ENCODE measurements at regions not wholly inside any gene's neighbourhood (a gene's known extent, or its start where the extent isn't known, plus 50 kb on each side); places are given as distances from the start of the nearest gene placed in this dataset.

- H3K27me3 Mint-ChIP-seq, result peaks cover 8% of the 10 kb centered on the region
- H3K9me3 Mint-ChIP-seq, result no peaks in the 10 kb centered on the region
- H3K36me3 Mint-ChIP-seq (ENCODE audit: low read depth), result no peaks in the 10 kb centered on the region
- H3K27ac Mint-ChIP-seq, result no peak overlapping the region
- H3K4me3 Mint-ChIP-seq, result no peak overlapping the region
- H3K4me1 Mint-ChIP-seq (ENCODE audit: low read depth), result no peaks in the 10 kb centered on the region
These were observed 64.6 kb upstream of the MGMT start for GRCh38 chr10:129402459-129402858.

DNA sequence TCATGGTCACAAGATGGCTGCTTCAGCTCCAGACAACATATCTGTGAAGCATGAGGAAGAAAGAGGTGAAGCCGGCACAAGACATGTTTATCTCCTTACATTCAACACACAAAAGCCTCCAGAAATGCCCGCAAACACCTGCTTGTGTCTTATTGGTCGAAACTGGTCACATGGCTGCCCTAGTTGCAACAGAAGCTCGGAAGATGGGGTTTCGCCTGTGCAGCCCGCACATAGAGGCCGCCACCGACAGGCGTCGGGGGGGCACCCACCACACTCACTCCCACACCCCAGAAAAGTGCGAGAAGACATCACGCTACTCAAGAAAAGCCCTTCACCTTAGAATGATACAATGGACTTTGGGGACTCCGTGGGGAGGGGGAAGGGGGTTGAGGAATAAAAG lies 63.0 kb upstream of the MGMT start:
- Mint-ChIP-seq H3K36me3 (ENCODE audit: low read depth) (no peaks in the 10 kb centered on the region), H3K4me1 (ENCODE audit: low read depth) (no peaks in the 10 kb centered on the region), H3K9me3 (no peaks in the 10 kb centered on the region), H3K4me3 (no peak overlapping the region), H3K27ac (no peak overlapping the region), H3K27me3 (peaks cover 8% of the 10 kb centered on the region)

DNA sequence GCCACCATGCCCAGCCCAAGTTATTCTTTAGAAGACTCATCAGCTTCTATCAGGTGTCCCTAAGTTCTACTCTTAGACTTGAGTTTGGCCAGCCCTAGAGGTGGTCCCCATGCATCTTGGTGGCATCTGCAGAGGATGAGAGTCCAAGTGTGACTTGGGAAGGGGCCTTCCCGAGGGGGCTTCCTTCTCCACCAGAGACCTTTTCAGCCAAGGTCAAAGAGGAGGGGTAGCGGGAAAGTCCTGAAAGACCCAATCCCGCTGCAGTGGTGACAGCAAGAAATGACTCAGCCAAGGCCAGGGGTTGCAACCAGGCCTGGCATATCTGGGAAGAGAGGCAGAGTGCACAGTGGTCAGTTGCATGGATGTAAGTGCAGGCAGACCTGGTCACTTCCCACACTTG lies 61.7 kb upstream of the MGMT start:
- H3K36me3 Mint-ChIP-seq (ENCODE audit: low read depth), result no peaks in the 10 kb centered on the region

GRCh38 chr10:129410688-129411392 lies 56.2 kb upstream of the MGMT start:
- peaks cover 3% of the 10 kb centered on the region for H3K27me3 Mint-ChIP-seq
- no peaks in the 10 kb centered on the region for H3K4me1 Mint-ChIP-seq (ENCODE audit: low read depth)
- no peak overlapping the region for H3K4me3 Mint-ChIP-seq
- H3K9me3 Mint-ChIP-seq, result no peaks in the 10 kb centered on the region
- H3K27ac Mint-ChIP-seq, result no peak overlapping the region
- H3K36me3 Mint-ChIP-seq (ENCODE audit: low read depth), result no peaks in the 10 kb centered on the region

More for the DNA sequence above, 61.7 kb upstream of the MGMT start:
- Mint-ChIP-seq H3K4me3 (no peak overlapping the region), H3K27ac (no peak overlapping the region), H3K9me3 (no peaks in the 10 kb centered on the region), H3K27me3 (peaks cover 8% of the 10 kb centered on the region), H3K4me1 (ENCODE audit: low read depth) (no peaks in the 10 kb centered on the region)

DNA sequence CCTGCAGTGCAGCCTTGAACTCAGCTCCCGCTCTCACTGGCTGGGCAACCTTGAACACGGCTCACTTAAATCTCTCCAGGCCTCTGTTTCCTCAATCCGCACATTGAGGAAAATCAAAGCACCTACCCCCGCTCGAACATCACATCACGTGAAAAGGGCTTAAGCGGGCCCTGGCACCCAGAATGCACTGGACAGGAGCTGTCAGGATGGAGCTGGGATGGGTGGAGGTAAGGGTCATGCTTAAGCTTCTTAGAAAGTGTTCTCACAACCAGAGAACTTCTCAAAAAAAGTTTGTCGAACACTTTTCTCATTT lies 55.7 kb upstream of the MGMT start:
- H3K36me3 Mint-ChIP-seq (ENCODE audit: low read depth), result no peaks in the 10 kb centered on the region
- no peak overlapping the region for H3K27ac Mint-ChIP-seq
- no peak overlapping the region for H3K4me3 Mint-ChIP-seq
- H3K9me3 Mint-ChIP-seq, result no peaks in the 10 kb centered on the region
- no peaks in the 10 kb centered on the region for H3K4me1 Mint-ChIP-seq (ENCODE audit: low read depth)
- H3K27me3 Mint-ChIP-seq, result no peaks in the 10 kb centered on the region

DNA sequence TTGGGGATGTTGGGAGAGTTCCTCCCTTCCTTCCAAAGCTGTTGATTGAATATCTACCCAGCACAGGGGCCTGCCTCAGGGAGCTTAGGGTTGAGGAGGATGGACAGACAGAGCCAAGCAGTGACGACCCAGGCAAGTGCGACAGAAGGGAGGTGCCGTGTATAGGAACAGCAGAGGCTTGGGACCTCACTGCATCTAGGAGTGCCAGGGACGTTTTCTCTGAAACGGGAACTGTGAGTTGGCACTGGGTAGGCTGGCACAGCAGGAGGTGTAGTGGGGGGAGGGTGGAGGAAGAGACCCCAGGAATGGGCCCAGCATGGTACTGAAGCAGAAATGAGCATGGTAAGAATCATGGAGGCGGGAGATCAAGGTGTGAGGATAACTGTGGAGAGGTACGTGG lies 55.3 kb upstream of the MGMT start:
- Mint-ChIP-seq H3K4me3 (no peak overlapping the region), H3K9me3 (no peaks in the 10 kb centered on the region), H3K4me1 (ENCODE audit: low read depth) (no peaks in the 10 kb centered on the region), H3K27ac (no peak overlapping the region), H3K36me3 (ENCODE audit: low read depth) (no peaks in the 10 kb centered on the region), H3K27me3 (no peaks in the 10 kb centered on the region)

DNA sequence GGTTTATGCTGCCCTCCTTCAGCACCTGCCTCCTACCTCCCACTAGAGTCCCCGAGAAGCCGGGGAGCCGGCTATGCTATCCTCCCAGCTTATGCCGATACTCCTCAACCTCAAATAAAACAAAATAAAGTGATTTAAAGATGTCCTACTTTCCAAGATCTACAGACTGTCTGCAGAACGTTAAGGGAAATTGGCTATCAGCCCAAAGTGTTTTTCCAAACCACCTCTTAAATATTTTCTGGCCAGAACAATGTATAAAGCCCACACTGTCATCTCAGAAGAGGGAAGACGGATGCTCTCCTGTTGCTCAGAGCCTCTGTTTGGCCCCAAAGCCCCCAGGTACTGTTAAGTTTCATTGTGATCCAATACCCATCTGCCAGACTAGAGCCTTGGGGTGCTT lies 54.0 kb upstream of the MGMT start:
- Mint-ChIP-seq H3K27me3 (peaks cover 4% of the 10 kb centered on the region), H3K9me3 (no peaks in the 10 kb centered on the region), H3K27ac (no peak overlapping the region), H3K4me1 (ENCODE audit: low read depth) (no peaks in the 10 kb centered on the region), H3K36me3 (ENCODE audit: low read depth) (no peaks in the 10 kb centered on the region), H3K4me3 (no peak overlapping the region)

- Mint-ChIP-seq H3K27ac (no peak overlapping the region), H3K36me3 (ENCODE audit: low read depth) (no peaks in the 10 kb centered on the region), H3K9me3 (no peaks in the 10 kb centered on the region), H3K4me1 (ENCODE audit: low read depth) (no peaks in the 10 kb centered on the region), H3K4me3 (no peak overlapping the region), H3K27me3 (peaks cover 4% of the 10 kb centered on the region)
These were observed 51.6 kb upstream of the MGMT start for GRCh38 chr10:129415215-129416140.

GRCh38 chr10:129416155-129416554 lies 50.9 kb upstream of the MGMT start:
- Mint-ChIP-seq H3K27ac (no peak overlapping the region), H3K4me1 (ENCODE audit: low read depth) (no peaks in the 10 kb centered on the region), H3K27me3 (peaks cover 4% of the 10 kb centered on the region), H3K9me3 (no peaks in the 10 kb centered on the region), H3K36me3 (ENCODE audit: low read depth) (no peaks in the 10 kb centered on the region), H3K4me3 (no peak overlapping the region)

GRCh38 chr10:129416956-129417765 lies 49.9 kb upstream of the MGMT start:
- Mint-ChIP-seq H3K36me3 (ENCODE audit: low read depth) (no peaks in the 10 kb centered on the region), H3K27me3 (peaks cover 4% of the 10 kb centered on the region), H3K4me1 (ENCODE audit: low read depth) (no peaks in the 10 kb centered on the region), H3K27ac (no peak overlapping the region), H3K4me3 (no peak overlapping the region), H3K9me3 (no peaks in the 10 kb centered on the region)

Data from stimulated activated naive CD8-positive, alpha-beta T cell treated with anti-CD3 and anti-CD28 coated beads, Interleukin-15, Interleukin-2, amounts not matched to agents 100 ng/mL and 50 ng/mL, for 24 hours (primary cell).